HG02885 (cell line): ENCODE measurements at regions not wholly inside any gene's neighbourhood (a gene's known extent, or its start where the extent isn't known, plus 50 kb on each side); places are given as distances from the start of the nearest gene placed in this dataset.

Experiments used
- ATAC-seq: cut with Tn5 transposase; IDR thresholded peaks from one replicate; pipeline ENCODE4 v1.9.1; 2021; ENCODE audit warnings: mild to moderate bottlenecking; ENCODE audit not compliant: unreplicated experiment, poor library complexity

DNA sequence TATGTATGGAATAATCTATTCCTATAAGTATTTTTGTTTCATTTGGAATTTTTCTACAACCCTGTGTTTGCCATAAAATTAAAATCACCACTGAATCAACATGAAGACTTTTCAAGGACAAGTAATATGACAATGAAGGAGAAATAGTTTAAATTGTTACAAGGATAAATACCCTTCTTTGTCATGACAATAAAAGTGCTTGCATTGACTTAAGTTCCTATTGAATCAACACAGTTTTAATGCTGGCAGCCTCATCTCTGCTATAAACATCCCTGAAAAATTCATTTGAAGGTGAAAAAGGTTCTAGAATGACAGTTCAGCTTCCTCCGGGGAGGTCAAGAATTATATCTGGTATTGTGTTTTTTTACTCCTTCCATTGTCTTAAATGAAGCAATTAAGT lies 1105.1 kb upstream of the CDH9 start:
- no peak for ATAC-seq

DNA sequence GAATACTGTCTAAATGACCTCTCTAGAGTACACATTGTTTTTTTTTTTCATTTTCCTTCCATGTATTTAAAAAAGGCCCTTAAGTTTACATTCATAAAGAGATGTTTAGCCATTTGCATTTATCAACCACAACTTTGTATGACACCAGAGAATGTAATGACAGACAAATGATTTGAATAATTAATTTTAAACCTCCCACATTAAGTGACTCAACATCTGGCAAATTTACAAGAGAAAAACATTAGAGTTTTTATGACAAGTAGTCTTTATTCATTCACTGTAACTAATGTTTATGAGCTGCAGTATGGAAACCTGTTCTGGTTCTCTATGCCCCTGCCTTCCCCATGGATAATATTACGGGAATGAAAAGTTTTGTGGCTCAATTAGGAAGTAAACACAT lies 1093.8 kb upstream of the CDH9 start:
- no peak for ATAC-seq

DNA sequence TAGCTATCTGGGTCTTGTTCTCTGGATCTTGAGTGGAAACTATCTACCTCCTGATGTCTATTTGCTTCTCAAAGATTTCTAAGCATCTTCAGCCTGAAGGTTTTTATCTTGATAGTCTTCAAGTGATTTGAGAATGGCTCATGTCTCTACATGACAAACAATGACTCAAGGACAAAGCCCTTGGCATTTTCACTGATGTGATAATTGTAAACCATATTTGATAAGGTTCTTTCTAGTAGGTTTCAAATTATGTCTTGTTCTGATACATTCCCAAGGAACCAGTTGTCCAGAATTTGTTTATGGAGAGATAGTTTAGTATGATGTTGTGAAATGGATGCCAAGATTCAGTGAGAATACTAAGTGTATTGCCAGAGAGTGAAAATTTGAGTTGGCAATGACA lies 1079.3 kb upstream of the CDH9 start:
- ATAC-seq, result no peak

DNA sequence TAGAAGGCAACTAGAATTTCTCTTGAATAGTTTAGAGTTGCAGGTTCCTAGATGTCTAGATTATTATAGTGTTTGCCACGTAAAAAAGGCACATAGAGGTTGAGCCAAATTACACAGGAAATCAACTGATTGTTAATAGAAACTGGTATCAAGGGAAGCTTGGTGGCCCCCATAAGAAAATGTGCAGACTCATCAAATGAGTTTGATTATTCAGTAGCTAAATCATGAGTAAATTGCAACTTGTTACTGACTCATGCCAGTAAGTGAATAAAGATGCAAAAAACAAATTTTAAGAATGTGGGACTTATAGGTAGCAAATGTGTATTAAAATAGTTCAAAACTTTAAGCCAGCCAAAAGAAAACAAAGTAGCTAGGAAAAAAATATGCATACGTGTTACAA lies 1078.9 kb upstream of the CDH9 start:
- no peak for ATAC-seq

DNA sequence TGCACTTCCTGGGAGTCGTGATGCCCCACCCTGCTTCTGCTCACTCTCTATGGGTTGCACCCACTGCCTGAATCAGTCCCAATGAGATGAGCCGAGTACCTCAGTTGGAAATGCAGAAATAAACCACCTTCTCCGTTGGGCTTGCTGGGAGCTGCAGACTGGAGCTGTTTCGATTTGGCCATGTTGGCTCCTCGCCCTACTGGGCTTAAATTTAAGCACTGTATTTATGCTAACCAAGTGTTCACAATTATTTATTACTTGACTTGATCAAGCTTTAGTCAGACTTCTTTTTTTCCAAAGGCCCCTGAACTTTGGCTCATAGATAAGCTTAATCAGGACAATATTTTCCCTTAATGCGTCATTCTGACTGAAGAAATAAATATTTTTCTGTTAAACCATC lies 1072.4 kb upstream of the CDH9 start:
- no peak for ATAC-seq

DNA sequence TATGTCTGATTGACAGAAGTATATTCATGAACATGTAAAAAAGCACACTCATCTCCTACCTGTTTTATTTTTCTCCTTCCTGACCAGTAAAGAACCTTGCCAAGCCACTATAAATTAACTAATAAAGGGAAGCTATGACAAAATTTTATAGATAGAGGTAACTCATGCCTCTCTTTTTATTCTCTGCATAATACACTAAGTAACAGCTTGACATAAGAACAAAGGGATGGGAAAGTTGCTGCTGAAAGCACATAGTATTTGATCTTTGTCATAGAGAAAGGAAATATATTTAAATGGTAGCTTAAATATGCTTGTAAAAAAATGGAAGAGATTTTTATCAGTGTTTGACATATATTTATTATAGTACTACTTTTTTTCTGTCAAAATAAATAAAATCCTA lies 1065.7 kb upstream of the CDH9 start:
- ATAC-seq, result no peak

DNA sequence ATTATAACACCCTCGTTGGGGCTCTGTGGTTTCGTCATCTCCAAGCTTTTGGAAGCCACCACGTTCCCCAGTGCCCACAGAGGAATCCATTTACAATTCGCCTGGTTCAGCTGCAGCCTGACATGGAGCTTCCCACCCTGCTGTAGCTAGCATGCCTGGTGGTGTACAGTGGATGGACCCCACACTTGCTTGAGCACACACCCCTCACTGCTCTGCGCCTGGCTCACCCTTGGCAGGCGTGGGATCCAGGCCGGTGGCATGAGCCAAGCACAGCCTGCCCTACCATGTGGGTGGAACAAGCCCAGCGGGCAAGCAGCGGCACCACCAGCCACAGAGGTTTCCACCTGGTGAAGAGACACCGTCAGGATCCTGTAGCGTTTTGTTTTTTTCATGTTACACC lies 1045.7 kb upstream of the CDH9 start:
- no peak for ATAC-seq

DNA sequence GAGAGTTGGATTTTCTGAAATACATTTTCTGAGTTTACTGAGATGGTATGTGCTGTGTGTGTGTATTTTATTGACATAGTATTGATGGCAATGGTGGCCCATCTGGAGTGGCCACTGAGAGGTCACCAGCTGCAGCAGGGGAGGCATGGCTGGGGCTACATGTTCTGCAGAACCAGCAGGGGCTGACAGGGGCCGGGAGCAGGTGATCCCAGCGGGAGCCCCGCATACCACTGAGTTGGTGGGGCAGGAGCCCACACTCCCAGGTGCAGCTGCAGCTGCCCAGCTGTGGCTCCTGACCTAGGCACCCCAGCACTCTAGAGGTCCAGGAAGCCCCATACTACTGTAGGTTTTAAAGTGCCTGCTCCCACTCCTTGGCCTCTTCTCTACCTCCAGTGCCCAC lies 1044.2 kb upstream of the CDH9 start:
- ATAC-seq, result no peak

DNA sequence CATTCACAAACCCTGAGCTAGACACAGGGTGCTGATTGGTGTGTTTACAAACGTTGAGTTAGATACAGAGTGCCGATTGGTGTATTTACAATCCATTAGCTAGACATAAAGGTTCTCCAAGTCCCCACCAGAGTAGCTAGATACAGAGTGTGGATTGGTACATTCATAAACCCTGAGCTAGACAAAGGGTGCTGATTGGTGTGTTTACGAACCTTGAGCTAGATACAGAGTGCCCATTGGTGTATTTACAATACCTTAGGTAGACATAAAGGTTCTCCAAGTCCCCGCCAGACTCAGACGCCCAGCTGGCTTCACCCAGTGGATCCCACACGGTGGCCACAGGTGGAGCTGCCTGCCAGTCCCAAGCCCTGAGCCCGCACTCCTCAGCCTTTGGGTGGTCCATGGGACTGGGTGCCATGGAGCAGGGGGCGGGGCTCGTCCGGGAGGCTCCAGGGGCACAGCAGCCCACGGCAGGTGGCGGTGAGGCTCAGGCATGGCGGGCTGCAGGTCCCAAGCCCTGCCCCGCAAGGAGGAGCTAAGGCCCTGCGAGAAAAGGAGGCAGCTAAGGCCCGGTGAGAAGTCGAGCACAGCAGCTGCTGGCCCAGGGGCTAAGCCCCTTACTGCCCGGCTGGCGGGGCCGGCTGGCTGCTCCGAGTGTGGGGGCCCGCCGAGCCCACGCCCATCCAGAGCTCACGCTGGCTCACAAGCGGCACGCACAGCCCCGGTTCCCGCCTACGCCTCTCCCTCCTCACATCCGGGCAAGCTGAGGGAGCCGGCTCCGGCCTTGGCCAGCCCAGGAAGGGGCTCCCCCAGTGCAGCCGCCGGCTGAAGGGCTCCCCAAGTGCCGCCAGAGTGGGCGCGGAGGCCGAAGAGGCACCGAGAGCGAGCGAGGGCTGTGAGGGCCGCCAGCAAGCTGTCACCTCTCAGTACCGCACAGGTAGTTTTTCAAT lies 1039.2 kb upstream of the CDH9 start:
- no peak for ATAC-seq

DNA sequence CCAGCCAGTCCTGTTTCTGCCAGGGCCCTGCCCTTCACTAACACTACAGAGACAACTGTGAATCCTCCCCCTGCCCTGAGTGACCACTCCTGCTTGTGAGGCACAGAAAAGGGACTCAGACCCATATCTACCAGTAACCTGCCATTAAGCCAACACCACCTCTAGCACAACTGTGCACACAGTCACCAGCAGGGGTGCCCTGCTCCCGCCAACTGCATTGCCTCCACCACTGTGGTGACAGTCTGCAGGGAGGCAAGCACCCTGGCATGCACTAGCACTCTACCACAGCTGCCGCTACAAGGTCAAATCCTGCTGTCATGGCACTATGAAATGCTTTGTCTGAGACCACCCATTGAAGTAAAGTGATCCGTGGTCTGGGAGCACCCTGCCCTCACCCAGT lies 1028.5 kb upstream of the CDH9 start:
- no peak for ATAC-seq

DNA sequence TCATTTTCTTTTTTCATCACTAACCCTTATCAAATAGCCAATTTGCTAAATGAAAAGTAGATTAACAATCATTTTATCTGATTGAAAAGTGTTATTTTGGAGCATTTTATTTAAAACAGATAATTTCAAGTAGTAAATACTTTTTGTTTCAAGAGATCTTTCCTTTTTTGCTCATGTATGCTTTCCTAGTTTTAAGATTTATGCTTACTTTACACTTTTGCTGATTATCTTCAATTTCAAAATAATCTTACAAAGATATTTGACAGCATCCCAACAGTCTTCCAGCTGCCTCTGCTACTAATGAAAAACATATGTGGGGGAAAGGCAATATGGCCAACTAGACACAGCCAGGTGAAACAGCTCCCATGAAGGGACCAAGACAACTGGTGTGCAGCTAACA lies 1027.3 kb upstream of the CDH9 start:
- ATAC-seq, result no peak

DNA sequence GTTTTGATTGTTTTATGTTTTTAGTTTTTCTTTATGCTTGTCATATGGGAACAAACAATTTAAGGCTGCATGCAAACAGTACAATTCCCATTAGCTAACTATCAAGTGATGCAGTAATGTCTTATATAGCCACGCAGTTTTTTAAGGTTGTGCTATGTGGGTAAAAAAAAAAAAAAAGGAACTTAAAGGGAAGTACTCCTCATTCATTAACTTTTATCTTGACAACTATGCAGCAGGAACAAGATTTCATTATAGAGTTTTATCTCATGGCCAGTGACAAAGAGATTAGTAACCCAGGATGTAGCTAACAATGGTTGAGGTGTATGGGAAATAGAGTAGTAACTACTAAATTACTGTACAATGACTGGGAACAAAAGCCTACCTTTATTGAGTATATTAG lies 1008.2 kb upstream of the CDH9 start:
- ATAC-seq, result no peak

DNA sequence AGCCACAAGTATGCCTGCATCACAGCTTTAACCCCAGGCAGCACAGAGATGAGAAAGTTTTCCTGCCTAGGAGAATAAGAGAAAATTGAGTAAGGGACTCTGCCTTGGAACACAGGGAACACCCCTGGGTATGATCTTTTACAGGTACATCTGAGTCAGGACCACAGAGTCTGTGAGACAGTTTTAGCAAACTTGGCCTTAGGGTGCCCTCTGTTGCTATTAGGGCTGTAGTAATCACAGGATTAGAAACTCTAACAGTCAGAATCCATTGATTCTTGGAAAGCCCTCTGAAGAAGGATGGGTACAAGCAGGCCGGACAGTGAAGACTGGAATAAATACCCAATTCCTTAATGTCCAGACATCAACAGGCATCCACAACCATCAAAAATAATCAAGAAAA lies 989.5 kb upstream of the CDH9 start:
- no peak for ATAC-seq

DNA sequence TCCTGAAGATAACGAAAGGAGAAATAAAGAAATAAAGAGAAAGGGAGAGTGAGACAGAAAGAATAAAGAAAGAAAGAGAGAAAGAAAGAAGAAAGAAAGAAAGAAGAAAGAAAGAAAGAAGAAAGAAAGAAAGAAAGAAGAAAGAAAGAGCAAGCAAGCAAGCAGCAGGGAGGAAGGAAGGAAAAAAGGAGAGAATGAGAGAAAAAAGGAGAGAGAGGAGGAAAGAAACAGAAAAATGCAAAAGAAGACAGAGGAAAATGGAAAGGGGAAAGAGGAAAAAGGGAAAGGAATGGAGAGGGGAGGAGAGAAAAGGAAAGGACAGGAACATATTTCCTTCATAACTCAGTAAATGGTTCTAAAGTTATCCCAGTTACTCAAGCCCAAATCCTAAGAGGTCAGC lies 978.8 kb upstream of the CDH9 start:
- ATAC-seq, result no peak

DNA sequence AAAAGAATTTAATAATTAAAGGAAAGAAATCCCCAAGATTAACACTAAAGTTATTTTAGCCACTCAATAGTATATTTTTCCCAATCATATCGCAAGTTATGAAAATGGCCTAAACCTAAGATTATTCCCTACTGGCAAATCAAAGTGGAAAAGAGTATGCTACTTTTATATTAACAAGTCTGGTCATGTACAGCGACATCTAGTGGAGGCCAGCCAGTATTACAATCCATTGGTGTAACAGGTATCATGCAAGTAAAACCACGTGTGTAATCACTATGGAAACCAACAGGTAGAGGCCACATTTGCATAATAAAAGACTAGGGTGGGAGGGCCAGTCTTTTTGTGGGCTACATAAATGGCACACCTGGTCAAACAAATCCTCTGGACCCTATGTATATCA lies 976.4 kb upstream of the CDH9 start:
- ATAC-seq, result peak; percentile 63

DNA sequence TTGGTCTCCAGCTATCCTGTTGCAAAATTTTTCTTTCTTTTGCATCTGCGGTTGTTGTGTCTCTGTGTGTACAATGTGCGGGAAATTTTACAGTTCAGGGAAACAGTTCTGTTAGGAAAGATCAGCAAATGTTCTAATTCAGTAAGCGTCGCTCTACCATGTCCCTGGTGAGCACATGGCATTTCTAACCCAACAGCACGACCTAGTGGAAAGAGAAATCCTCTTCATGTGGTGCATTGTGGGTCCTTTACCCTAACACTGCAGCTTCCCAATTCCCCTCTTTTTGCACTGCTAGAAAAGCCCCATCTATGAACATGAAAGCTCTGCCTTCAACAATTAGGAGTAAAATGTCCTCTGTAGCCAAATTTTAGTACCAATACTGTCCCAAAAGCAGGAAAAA lies 974.2 kb upstream of the CDH9 start:
- no peak for ATAC-seq

DNA sequence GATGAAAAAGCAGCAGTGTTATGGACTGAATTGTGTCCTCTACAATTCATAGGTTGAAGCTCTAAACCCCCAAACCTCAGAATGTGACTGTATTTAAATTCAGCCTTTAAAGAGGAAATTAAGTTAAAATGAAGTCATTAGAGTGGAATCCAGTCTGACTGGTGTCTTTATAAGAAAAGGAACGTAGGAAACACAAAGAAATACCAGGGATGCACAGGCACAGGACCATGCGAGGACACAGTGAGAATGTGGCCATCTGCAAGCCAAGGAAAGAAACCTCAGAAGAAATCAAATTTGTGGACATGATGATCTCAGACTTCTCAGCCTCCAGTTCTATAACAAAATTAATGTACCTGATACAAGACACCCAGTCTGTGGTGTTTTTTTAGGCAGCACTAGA lies 971.2 kb upstream of the CDH9 start:
- ATAC-seq, result no peak

DNA sequence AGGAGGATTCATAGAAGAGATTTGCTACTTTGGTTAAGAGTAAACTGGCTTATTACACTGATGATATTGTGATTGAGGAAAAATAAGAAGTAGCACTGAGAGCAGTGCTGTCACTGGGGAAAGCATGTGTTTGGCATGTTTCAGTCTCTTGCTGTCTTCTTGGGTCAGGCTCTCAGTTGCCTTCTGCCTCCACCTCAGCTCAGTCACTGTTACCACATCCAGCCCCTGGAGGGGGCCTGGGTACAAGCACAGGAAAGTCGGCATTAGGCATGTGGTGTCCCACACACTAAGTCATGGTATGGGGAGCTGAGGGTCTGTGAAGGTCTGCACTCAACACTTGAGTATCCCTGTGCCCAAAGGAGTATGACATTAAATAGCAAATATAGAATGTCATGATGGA lies 958.3 kb upstream of the CDH9 start:
- ATAC-seq, result no peak

DNA sequence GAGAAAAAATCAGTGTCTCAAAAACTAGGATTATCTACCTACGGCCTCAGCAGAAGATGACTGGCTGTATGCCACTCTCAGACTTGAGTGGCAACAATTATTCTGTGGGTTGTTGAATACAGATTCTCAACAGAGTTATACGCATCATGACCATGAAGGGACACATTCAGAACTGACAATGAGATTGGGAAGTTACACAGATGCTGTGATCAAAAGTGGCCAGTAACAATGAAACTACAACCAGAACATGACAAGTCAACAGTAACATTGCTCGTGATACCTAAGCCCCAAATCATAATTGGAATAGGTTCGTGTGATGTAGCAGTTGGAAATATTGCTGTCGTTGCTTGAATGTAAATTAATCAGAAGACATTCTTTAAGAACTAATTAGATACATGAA lies 957.5 kb upstream of the CDH9 start:
- no peak for ATAC-seq

DNA sequence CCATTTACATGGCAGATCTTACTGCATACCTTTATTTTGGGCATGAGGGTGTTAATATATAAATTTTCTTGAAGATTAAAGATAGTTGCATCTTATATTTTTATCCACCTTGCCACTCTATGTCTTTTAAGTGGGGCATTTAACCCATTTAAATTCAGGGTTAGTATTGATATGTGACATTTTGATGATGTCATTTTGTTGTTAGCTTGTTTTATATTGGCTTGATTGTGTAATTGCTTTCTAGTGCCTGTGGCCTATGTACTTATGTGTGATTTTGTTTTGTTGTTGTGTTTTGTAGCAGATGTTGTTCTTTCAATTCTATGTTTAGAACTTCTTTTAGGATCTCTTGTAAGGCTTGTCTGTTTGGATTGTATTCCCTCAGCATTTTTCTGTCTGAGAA lies 939.9 kb upstream of the CDH9 start:
- ATAC-seq, result no peak

DNA sequence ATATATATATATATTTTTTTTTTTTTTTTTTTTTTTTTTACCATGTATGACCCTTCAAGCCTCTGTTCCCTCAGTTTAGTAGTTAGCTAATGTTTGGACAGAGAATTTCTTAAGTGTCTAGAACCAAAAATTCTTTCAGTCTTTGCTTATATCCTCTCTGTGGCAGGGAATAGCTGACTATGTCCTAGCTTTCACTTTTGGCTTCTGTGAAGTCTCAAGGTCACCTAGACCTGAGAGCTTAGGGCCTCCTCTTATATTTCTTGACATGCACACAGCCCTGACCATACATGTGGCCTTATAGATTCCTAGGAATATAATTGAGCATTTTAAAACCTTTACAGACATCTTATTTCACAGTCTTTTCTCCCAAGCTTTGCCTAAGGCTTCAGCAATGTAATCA lies 930.8 kb upstream of the CDH9 start:
- ATAC-seq, result no peak

DNA sequence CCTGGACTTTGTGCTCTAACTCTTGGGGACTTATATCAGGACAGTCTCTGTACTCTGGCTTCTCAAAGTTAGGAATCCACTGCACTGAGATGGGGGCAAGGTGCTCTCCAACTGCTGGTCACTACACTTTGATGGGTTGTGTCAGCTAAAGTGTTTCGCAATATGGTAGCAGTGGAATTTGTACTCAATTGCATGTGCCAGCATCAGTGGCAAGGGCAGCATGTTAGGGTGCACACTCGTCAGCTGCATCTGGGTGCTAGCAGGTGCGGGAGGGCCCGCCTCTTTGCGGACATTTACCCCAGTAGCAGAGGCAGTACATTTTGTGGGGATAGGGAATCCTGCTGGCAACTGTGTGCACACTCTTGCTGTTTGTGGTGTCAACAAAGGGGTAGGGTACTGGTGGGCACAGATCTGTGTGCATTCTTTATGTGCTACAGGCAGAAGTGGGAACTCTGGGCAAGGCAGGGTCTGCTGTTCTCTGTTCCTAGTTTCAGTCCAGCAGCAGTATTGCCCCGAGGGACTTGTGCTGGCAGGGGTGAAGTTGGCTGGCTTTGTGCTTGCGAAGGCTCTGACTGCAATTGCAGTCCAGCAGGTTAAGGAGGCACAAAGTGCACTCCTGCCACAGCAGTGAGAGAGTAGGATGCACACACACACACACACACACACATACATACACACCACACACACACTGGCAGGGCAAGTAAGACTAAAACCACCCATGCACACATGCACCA lies 924.8 kb upstream of the CDH9 start:
- no peak for ATAC-seq
